Ectodermal cell (in vitro differentiated cells): ENCODE measurements at regions not wholly inside any gene's neighbourhood (a gene's known extent, or its start where the extent isn't known, plus 50 kb on each side); places are given as distances from the start of the nearest gene placed in this dataset.

Experiments used
- H3K27ac ChIP-seq: 2 replicates; pipeline ENCODE4 v1.7.0; 2013; ENCODE audit warnings: mild to moderate bottlenecking, low read depth, low read length; ENCODE audit not compliant: insufficient read depth, poor library complexity, severe bottlenecking
- H3K27me3 ChIP-seq: 2 replicates; pipeline ENCODE4 v1.7.0; 2013; ENCODE audit warnings: mild to moderate bottlenecking, low read length; ENCODE audit not compliant: insufficient read depth, control insufficient read depth, poor library complexity, severe bottlenecking
- H3K36me3 ChIP-seq: one replicate; pipeline ENCODE4 v1.7.0; 2013; ENCODE audit warnings: low read length; ENCODE audit not compliant: control insufficient read depth, insufficient read depth
- H3K4me1 ChIP-seq: one replicate; pipeline ENCODE4 v1.7.0; 2013; ENCODE audit warnings: low read length; ENCODE audit not compliant: control insufficient read depth, insufficient read depth
- H3K4me3 ChIP-seq: 2 replicates; pipeline ENCODE4 v1.7.0; 2013; ENCODE audit warnings: low read depth, low read length, control low read depth; ENCODE audit not compliant: insufficient read depth
- H3K9me3 ChIP-seq: 2 replicates; pipeline ENCODE4 v1.7.0; 2013; ENCODE audit warnings: mild to moderate bottlenecking, low read length, moderate library complexity; ENCODE audit not compliant: control insufficient read depth
- WGBS, 2 experiments: methylation state at CpG; one replicate each; pipeline ENCODE4 v1.1.7; 2013; ENCODE audit warnings: missing lambda C conversion rate in 2 of 2; 5-methylcytosine and 5-hydroxymethylcytosine counted together

DNA sequence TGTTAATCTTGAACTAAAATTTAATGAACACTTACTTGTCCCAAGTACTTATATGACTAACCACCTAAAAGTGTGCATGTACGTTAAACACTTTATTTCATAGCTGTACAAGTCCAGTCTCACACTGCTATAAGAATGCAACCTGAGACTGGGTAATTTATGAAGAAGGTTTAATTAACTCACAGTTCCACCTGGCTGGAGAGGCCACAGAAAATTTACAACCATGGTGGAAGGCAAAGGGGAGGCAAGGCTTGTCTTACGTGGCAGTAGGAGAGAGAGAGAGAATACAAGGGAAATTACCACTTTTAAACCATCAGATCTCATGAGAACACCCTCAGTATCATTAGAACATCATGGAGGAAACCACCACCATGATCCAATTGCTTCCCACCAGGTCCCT, 748.7 kb upstream of the HS3ST1 start:
- no peaks in the 10 kb centered on the region for H3K4me1 ChIP-seq
- 80 to 100% methylated on average over 1 to 2 of the region's 2 CpGs for WGBS, 2 experiments
- H3K27ac ChIP-seq, result no peak overlapping the region
- H3K27me3 ChIP-seq, result no peaks in the 10 kb centered on the region
- H3K9me3 ChIP-seq, result no peaks in the 10 kb centered on the region
- H3K36me3 ChIP-seq, result no peaks in the 10 kb centered on the region
- no peak overlapping the region for H3K4me3 ChIP-seq

GRCh38 chr4:12173496-12173895, 744.8 kb upstream of the HS3ST1 start:
- no peaks in the 10 kb centered on the region for H3K4me1 ChIP-seq
- 96 to 97% methylated on average over 4 of the region's 4 CpGs for whole genome bisulfite sequencing, 2 experiments
- H3K27ac ChIP-seq, result no peak overlapping the region
- no peaks in the 10 kb centered on the region for H3K36me3 ChIP-seq
- no peak overlapping the region for H3K4me3 ChIP-seq
- no peaks in the 10 kb centered on the region for H3K27me3 ChIP-seq
- no peaks in the 10 kb centered on the region for H3K9me3 ChIP-seq

DNA sequence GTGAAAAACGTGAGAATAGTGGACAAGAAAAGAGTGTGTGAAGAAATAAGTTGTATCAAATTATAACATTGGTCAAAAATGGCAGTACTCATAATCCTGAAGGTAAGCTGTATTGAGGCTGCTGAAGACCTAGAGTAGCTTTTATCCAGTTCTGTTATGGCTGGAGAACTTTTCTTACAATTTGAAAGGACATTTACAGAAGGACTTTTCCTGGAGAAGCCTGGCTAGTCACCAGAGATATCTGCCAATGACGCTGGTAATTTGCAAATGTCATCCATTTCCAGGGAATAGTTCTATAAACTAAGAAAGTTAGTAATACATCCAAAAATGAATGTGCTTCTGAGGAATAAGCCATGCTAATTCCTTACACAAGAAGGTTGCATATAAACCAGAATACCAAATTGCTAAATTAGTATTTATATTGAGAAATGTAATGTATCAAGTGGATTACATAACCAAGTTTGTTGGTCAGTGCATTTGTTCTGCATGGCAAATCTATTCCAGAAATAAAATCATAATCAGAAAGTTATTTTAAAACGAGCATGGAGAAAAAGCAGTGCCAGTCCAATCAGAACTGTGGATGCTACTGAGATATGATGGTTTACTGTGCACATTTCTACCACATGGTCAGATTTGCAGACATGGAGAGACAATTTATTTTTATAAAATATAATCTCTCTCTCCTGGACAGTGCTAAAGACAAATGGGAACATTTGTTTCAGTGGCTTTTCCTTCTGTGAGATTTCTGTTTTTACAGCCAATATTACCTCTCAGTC, 743.7 kb upstream of the HS3ST1 start:
- Histone ChIP-seq H3K27ac (no peak overlapping the region), H3K27me3 (no peaks in the 10 kb centered on the region), H3K9me3 (no peaks in the 10 kb centered on the region), H3K36me3 (no peaks in the 10 kb centered on the region), H3K4me1 (no peaks in the 10 kb centered on the region), H3K4me3 (no peak overlapping the region)
- 82 to 97% methylated on average over 2 to 3 of the region's 3 CpGs for WGBS, 2 experiments

DNA sequence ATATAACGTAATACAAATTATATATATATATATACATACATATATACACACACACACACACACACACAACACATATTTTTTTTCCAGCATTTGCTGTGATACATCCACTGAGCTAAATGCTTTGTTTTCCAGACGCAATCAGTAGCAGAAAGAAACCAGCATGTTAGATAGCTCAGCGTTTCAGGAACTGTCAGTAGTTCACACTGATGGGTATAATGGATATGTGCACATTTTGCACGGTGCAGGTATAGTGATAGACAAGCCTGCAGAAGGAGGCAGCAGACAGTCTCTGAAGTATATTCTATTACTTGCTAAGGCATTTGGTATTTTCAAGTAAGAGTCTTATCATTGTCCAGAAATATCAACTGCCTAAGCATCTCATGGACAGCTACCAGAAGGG, 741.6 kb upstream of the HS3ST1 start:
- H3K9me3 ChIP-seq, result no peaks in the 10 kb centered on the region
- H3K4me1 ChIP-seq, result no peaks in the 10 kb centered on the region
- WGBS, 2 experiments, result 93 to 99% methylated on average over 3 of the region's 4 CpGs
- H3K27ac ChIP-seq, result no peak overlapping the region
- no peaks in the 10 kb centered on the region for H3K27me3 ChIP-seq
- H3K36me3 ChIP-seq, result no peaks in the 10 kb centered on the region
- no peak overlapping the region for H3K4me3 ChIP-seq

GRCh38 chr4:12165616-12166015, 736.9 kb upstream of the HS3ST1 start:
- H3K4me1 ChIP-seq, result no peaks in the 10 kb centered on the region
- no peak overlapping the region for H3K27ac ChIP-seq
- H3K27me3 ChIP-seq, result no peaks in the 10 kb centered on the region
- H3K4me3 ChIP-seq, result no peak overlapping the region
- H3K36me3 ChIP-seq, result no peaks in the 10 kb centered on the region
- H3K9me3 ChIP-seq, result no peaks in the 10 kb centered on the region

DNA sequence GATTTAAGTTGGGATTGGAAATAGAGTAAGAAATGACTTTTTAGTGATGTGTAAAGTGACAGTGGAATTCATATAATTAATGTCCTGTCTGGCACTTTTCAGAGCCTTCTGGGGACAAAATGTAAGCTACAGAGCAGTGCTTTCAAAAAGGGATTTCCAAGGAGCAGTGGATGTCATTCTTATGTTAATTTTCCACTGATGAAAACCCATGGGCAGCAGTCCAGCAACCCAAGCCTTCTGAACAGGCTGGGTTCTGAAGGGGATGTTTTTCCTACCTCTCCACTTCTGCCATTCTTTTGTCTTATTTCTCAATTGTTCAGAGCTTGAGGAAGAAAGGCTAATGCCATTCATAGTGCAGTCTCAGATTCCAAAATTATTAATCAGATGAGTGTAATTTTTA, 717.6 kb upstream of the HS3ST1 start:
- no peak overlapping the region for H3K27ac ChIP-seq
- no peaks in the 10 kb centered on the region for H3K4me1 ChIP-seq
- H3K36me3 ChIP-seq, result no peaks in the 10 kb centered on the region

DNA sequence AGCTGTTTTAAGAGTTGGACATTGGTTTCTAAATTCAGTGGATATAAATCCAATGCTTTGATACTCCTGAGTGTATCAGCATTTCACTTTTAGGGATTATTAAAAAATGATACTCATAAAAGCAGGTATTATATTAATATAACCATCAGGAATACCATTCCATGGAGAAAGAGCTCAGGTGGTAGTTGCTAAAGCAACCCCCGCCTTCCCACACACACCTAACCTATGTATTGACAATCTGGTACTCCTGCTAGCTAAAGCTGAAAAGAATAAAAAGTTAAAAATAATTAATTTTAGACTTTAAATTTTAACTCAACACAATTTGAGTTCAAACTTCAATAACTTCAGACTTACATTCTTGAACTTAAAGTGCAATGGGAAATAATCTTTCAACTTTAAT, 717.1 kb upstream of the HS3ST1 start:
- H3K27me3 ChIP-seq, result no peaks in the 10 kb centered on the region
- no peak overlapping the region for H3K4me3 ChIP-seq
- 100% methylated on average over 1 of the region's 1 CpG for WGBS, 2 experiments

More for the DNA sequence above, 717.6 kb upstream of the HS3ST1 start:
- no peaks in the 10 kb centered on the region for H3K9me3 ChIP-seq
- H3K4me3 ChIP-seq, result no peak overlapping the region
- no peaks in the 10 kb centered on the region for H3K27me3 ChIP-seq

GRCh38 chr4:12145106-12145505, 716.4 kb upstream of the HS3ST1 start:
- no peaks in the 10 kb centered on the region for H3K4me1 ChIP-seq
- no peak overlapping the region for H3K4me3 ChIP-seq
- no peaks in the 10 kb centered on the region for H3K9me3 ChIP-seq
- H3K27ac ChIP-seq, result no peak overlapping the region
- no peaks in the 10 kb centered on the region for H3K36me3 ChIP-seq
- WGBS, 2 experiments, result 100% methylated on average over 1 to 2 of the region's 2 CpGs
- no peaks in the 10 kb centered on the region for H3K27me3 ChIP-seq

More for the DNA sequence above, 717.1 kb upstream of the HS3ST1 start:
- Histone ChIP-seq H3K36me3 (no peaks in the 10 kb centered on the region), H3K27ac (no peak overlapping the region), H3K4me1 (no peaks in the 10 kb centered on the region), H3K9me3 (no peaks in the 10 kb centered on the region)

DNA sequence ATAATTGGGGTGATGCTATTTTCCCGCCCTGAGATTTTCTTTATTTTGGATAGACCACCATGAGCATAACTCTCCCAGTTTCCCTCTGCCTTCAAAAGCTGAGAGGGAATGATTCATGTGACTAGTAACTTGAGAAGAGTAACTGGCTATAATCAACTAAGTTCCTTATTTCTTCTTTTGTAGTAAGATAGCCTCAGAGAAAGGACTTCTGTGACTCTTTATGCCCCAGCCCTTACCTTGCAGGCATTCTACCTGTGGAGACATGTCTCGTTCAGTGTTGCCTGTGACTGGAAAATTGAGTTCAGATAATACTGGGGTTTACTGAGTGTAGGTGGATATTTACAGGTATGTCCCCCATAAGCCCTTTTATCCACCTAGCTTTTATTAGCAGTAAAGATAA, 715.4 kb upstream of the HS3ST1 start:
- Histone ChIP-seq H3K4me3 (no peak overlapping the region), H3K4me1 (no peaks in the 10 kb centered on the region), H3K27ac (no peak overlapping the region), H3K36me3 (no peaks in the 10 kb centered on the region), H3K27me3 (no peaks in the 10 kb centered on the region), H3K9me3 (no peaks in the 10 kb centered on the region)
- 100% methylated on average over 1 to 2 of the region's 2 CpGs for WGBS, 2 experiments

- no peak overlapping the region for H3K27ac ChIP-seq
- H3K27me3 ChIP-seq, result no peaks in the 10 kb centered on the region
- no peaks in the 10 kb centered on the region for H3K36me3 ChIP-seq
- H3K4me1 ChIP-seq, result no peaks in the 10 kb centered on the region
- no peak overlapping the region for H3K4me3 ChIP-seq
- H3K9me3 ChIP-seq, result no peaks in the 10 kb centered on the region
Measured at GRCh38 chr4:12140864-12141263, 712.2 kb upstream of the HS3ST1 start.

- Histone ChIP-seq H3K36me3 (no peaks in the 10 kb centered on the region), H3K27ac (no peak overlapping the region), H3K27me3 (no peaks in the 10 kb centered on the region), H3K9me3 (no peaks in the 10 kb centered on the region), H3K4me3 (no peak overlapping the region), H3K4me1 (no peaks in the 10 kb centered on the region)
- 94 to 95% methylated on average over 2 to 3 of the region's 3 CpGs for WGBS, 2 experiments
Measured at GRCh38 chr4:12139296-12139695, 710.6 kb upstream of the HS3ST1 start.
